T-cell (primary cell): ENCODE measurements at regions not wholly inside any gene's neighbourhood (a gene's known extent, or its start where the extent isn't known, plus 50 kb on each side); places are given as distances from the start of the nearest gene placed in this dataset.

Source experiments
- ATAC-seq, 4 experiments: fragments of 200-7000 bp in 3 of 4; fragments of 150-1000 bp in 1 of 4; cut with Tn5 transposase; replicated peaks in 1 of 4; 1 replicate in 3 of 4; 2 replicates in 1 of 4; pipeline ENCODE4 v1.10.0; 2021; ENCODE audit warnings: moderate library complexity in 3 of 4, mild to moderate bottlenecking in 2 of 4, moderate number of reproducible peaks in 1 of 4
- CTCF ChIA-PET, 2 donors: fragments of 300-600 bp; sonication (Branson Sonifier 250); formaldehyde crosslinking; loops; one replicate each; lab custom pipeline; 2022; ENCODE audit warnings: antibody characterized with exemption in 2 of 2; lab: Charles Lee
- POLR2A ChIA-PET, 2 donors: fragments of 300-600 bp; sonication (Branson Sonifier 250); formaldehyde crosslinking; loops; one replicate each; lab custom pipeline; 2022; ENCODE audit warnings: antibody characterized with exemption in 2 of 2; lab: Charles Lee
- DNase-seq, 35 experiments: peaks; one replicate each; pipeline versions ENCODE4 v3.0.0 to v3.0.0-alpha.2; 2013 to 2023
- H3K27ac ChIP-seq: one replicate; pipeline ENCODE4 v1.5.1; 2013; ENCODE audit warnings: low read length
- H3K27me3 ChIP-seq, 2 experiments: replicated peaks in 1 of 2; 1 replicate in 1 of 2; 2 replicates in 1 of 2; pipeline versions ENCODE4 v1.6.1 to v1.7.0; 2013; ENCODE audit warnings: low read length in 1 of 2, mixed read lengths in 1 of 2; ENCODE audit not compliant: control insufficient read depth in 2 of 2, insufficient read depth in 2 of 2; ENCODE audit errors: extremely low read depth in 1 of 2
- H3K36me3 ChIP-seq, 2 donors: 1 replicate in 1 of 2; 2 replicates in 1 of 2; pipeline versions ENCODE4 v1.6.1 to v1.7.0; 2013; ENCODE audit warnings: low read length in 1 of 2; ENCODE audit not compliant: control insufficient read depth in 2 of 2, insufficient read depth in 1 of 2; ENCODE audit errors: extremely low read depth in 1 of 2
- H3K4me1 ChIP-seq, 2 experiments: 1 replicate in 1 of 2; 2 replicates in 1 of 2; pipeline versions ENCODE4 v1.6.1 to v1.7.0; 2013; ENCODE audit warnings: low read length in 2 of 2, mixed read lengths in 1 of 2; ENCODE audit not compliant: insufficient read depth in 2 of 2, control insufficient read depth in 1 of 2; ENCODE audit errors: extremely low read depth in 1 of 2
- H3K4me3 ChIP-seq, 2 donors: 1 replicate in 1 of 2; 2 replicates in 1 of 2; pipeline versions ENCODE4 v1.5.1 to v1.7.0; 2013; ENCODE audit warnings: mild to moderate bottlenecking in 2 of 2, low read length in 1 of 2, moderate library complexity in 1 of 2; ENCODE audit not compliant: control insufficient read depth in 1 of 2; ENCODE audit errors: extremely low read depth in 1 of 2
- H3K9me3 ChIP-seq: 2 replicates; pipeline ENCODE4 v1.7.0; 2013
- H3K27ac Mint-ChIP-seq, 2 donors: one replicate each; pipeline ENCODE4 v1.8.0; 2020 to 2021; ENCODE audit warnings: mild to moderate bottlenecking in 2 of 2, mixed read lengths in 2 of 2
- H3K27me3 Mint-ChIP-seq, 2 donors: one replicate each; pipeline ENCODE4 v1.8.0; 2021 to 2022; ENCODE audit warnings: mixed read lengths in 2 of 2
- H3K36me3 Mint-ChIP-seq: one replicate; pipeline ENCODE4 v1.8.0; 2021; ENCODE audit warnings: mixed read lengths
- H3K4me1 Mint-ChIP-seq, 3 donors: one replicate each; pipeline ENCODE4 v1.8.0; 2020 to 2022; ENCODE audit warnings: mixed read lengths in 3 of 3, mild to moderate bottlenecking in 1 of 3
- H3K4me3 Mint-ChIP-seq, 3 donors: one replicate each; pipeline ENCODE4 v1.8.0; 2020 to 2022; ENCODE audit warnings: mild to moderate bottlenecking in 3 of 3, mixed read lengths in 3 of 3, moderate library complexity in 3 of 3
- H3K9me3 Mint-ChIP-seq, 3 donors: one replicate each; pipeline ENCODE4 v1.8.0; 2020 to 2022; ENCODE audit warnings: mixed read lengths in 3 of 3
- WGBS: methylation state at CpG from one replicate; pipeline ENCODE4 v1.1.5; 2013; ENCODE audit warnings: missing lambda C conversion rate; ENCODE audit not compliant: insufficient coverage; 5-methylcytosine and 5-hydroxymethylcytosine counted together

DNA sequence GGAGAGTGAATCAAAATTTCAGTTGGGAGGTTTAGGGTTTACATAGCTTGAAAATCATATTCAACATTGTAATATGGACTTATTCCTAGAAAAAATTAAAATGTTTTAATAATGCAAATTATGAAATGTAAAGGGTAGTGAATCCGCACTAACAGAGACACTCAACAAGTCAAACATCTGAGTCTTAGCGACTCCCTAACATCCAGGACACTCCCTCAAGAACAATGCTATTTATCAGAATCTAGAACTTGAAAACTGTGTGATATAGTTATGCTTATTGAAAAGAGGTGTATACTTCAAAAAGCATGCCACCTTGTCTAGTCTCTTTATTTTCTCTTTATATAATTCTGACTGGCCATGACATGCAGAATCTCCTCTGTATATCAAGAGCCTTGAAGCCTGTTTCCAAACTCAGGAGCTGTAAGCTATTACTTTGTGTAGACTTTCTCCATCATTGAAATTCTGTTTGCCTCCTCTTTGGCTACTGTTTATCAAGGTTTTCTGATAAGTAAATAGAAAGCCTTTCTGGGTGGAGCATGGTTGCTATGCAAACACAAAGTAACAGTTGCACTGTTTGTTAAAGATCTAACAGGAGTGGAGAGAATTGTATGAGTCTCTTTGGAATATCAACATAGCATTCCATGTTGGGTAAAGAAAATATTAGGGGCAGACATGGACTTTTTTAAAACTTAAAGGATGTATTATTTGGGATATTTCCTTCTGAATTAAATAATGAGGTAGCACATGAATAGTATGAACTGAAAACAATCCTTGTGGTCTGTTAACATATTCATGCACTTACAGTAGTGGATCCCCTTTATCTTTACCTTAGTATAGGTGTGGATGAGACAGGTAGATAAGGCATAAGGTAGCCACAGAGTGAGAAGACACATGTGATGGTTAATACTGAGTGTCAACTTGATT is 56.4 kb upstream of the MBNL2 start:
- Histone ChIP-seq H3K4me3 (no peak overlapping the region), H3K27me3 (no peaks in the 10 kb centered on the region), H3K27ac (no peak overlapping the region), H3K4me1 (no peaks in the 10 kb centered on the region), H3K9me3 (no peaks in the 10 kb centered on the region), H3K36me3 (no peaks in the 10 kb centered on the region)
- no CpG with 5 or more reads among the region's 2 CpGs for WGBS
- CTCF ChIA-PET = no interaction called here
- no peak for DNase-seq
- Mint-ChIP-seq H3K4me1 (no peaks in the 10 kb centered on the region), H3K27ac (no peak overlapping the region), H3K36me3 (no peaks in the 10 kb centered on the region), H3K9me3 (peaks cover 0 to 5% (median 0%) of the 10 kb centered on the region in 3 donors), H3K27me3 (peaks cover 10 to 11% of the 10 kb centered on the region in 2 donors), H3K4me3 (no peak overlapping the region)
- POLR2A ChIA-PET = interaction anchor here in 1 of 2 donors (0.6 kb wide), 1 partner anchor 1594 kb away, joined by 3 read pairs; no protein-coding TSS in a partner anchor
- ATAC-seq = no peak

DNA sequence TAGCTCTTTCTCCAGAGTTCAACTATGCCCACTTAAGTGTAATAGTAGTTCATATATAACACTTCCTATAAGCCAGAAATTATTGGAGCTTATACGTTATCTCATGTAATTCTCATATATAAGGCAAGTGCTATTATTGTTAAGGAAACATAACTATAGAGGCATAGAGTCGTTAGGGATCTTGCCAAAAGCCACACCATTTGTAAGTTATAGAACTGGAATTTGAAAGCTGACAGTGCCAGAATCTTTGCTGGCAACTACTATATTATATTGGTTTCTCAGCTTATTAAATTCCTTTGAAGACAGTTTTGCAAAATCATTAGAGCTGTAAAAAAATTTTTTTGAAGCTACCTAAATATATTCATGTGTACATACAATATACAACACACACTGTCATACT is 51.0 kb upstream of the MBNL2 start:
- ATAC-seq (no peak), DNase-seq (no peak)
- Histone ChIP-seq H3K4me1 (no peaks in the 10 kb centered on the region), H3K27ac (no peak overlapping the region), H3K4me3 (no peak overlapping the region), H3K27me3 (peaks cover 0 to 4% of the 10 kb centered on the region in 2 experiments), H3K36me3 (no peaks in the 10 kb centered on the region), H3K9me3 (no peaks in the 10 kb centered on the region)
- Mint-ChIP-seq H3K27ac (no peak overlapping the region), H3K4me1 (no peaks in the 10 kb centered on the region), H3K36me3 (no peaks in the 10 kb centered on the region), H3K27me3 (peaks cover 8 to 23% of the 10 kb centered on the region in 2 donors), H3K9me3 (peaks cover 0 to 5% (median 0%) of the 10 kb centered on the region in 3 donors), H3K4me3 (no peak overlapping the region)
- no CpG with 5 or more reads among the region's 2 CpGs for WGBS
- POLR2A ChIA-PET = interaction anchor here in 1 of 2 donors (0.6 kb wide), 1 partner anchor 248 kb away, joined by 3 read pairs; no protein-coding TSS in a partner anchor
- CTCF ChIA-PET = no interaction called here
